Activated naive CD4-positive, alpha-beta T cell treated with anti-CD3 and anti-CD28 coated beads, Interleukin-2, amount 10 ng/mL, durations not matched to agents 7 days and 5 days (primary cell): ENCODE measurements at regions not wholly inside any gene's neighbourhood (a gene's known extent, or its start where the extent isn't known, plus 50 kb on each side); places are given as distances from the start of the nearest gene placed in this dataset.
"Not testable (repeated sequence)": the region's sequence is repeated elsewhere in the genome, so short reads cannot be mapped to it uniquely, and the experiment has no call there.

Source experiments
- CTCF ChIA-PET: fragments of 350-600 bp; sonication (Branson Sonifier 250); formaldehyde crosslinking; loops from one replicate; lab custom pipeline; 2021; ENCODE audit warnings: antibody characterized with exemption; lab: Charles Lee
- DNase-seq: peaks from one replicate; pipeline ENCODE4 v3.0.0-alpha.2; 2020
- H3K27ac Mint-ChIP-seq: one replicate; pipeline ENCODE4 v1.8.0; 2021; ENCODE audit warnings: mild to moderate bottlenecking, moderate library complexity, mixed read lengths
- H3K27me3 Mint-ChIP-seq: one replicate; pipeline ENCODE4 v1.8.0; 2021; ENCODE audit warnings: mild to moderate bottlenecking, mixed read lengths
- H3K36me3 Mint-ChIP-seq: one replicate; pipeline ENCODE4 v1.8.0; 2021; ENCODE audit warnings: mixed read lengths
- H3K4me1 Mint-ChIP-seq: one replicate; pipeline ENCODE4 v1.8.0; 2021; ENCODE audit warnings: mixed read lengths
- H3K4me3 Mint-ChIP-seq: one replicate; pipeline ENCODE4 v1.8.0; 2021; ENCODE audit warnings: mild to moderate bottlenecking, moderate library complexity, mixed read lengths
- H3K9me3 Mint-ChIP-seq: one replicate; pipeline ENCODE4 v1.8.0; 2021; ENCODE audit warnings: mixed read lengths

DNA sequence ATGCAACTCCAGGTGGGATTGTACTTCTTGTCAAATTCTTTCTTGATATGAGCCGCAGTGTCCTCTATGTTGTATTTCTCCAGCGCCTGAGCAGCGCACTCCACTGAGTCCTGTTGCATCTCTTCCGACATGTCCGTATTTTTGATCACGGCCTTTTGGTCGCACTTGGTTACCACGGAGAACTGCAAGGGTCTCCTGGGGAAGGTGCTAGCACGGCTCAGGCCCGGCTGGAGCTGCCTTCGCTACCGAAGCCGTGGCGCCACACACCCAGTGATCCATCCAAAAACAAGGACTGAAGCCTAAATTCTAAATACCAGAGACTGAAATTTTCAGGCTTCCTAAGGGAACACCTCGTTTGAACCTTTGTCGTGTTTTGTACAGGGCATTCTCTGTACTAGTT, 194.4 kb upstream of the SEMA3D start:
- Mint-ChIP-seq H3K4me1 (no peaks in the 10 kb centered on the region), H3K27ac (no peak overlapping the region), H3K36me3 (no peaks in the 10 kb centered on the region), H3K27me3 (no peaks in the 10 kb centered on the region), H3K4me3 (no peak overlapping the region), H3K9me3 (peaks cover 2% of the 10 kb centered on the region)
- CTCF ChIA-PET = no interaction called here
- DNase-seq = no peak

DNA sequence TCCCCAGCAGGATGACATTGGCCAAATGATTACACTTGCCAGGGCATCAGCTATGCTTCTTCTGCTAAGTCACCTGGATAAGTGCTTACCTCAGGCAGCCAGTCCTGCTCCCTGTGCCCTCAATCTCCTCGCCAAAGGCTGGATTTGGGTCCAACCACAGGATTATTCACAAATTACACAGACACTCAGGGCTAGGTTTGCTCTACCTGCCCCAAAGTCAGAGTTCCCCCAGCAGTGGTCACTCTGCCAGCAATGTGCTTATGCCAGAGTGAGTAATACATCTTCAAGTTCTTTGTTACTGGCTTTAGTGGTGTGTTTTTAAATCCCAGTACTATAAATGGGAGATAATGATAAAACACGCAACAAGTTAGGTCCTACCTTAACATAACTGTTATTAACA, 189.7 kb upstream of the SEMA3D start:
- no peaks in the 10 kb centered on the region for H3K27me3 Mint-ChIP-seq
- H3K4me3 Mint-ChIP-seq = no peak overlapping the region
- no peak overlapping the region for H3K27ac Mint-ChIP-seq
- H3K9me3 Mint-ChIP-seq = peaks cover 2% of the 10 kb centered on the region
- no peaks in the 10 kb centered on the region for H3K4me1 Mint-ChIP-seq
- CTCF ChIA-PET = no interaction called here
- no peaks in the 10 kb centered on the region for H3K36me3 Mint-ChIP-seq
- DNase-seq = no peak

DNA sequence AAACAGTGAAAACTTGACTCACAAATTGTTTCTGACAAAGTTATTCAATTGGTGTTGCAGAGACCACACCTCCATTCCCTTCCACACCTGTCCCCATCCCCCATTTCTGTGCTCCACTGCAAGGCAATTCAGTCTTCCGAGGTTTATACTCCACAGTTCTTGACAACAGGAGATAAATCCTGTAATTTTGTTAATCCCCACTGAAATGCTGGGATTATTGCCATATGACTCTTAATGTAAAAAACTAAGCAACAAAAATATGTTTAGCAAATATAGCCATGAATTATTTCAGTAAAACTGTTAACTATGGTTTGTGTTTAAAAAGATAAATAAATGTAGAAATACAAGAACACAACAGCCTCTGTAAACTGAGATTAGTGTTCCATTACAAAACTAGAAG, 170.1 kb upstream of the SEMA3D start:
- no peaks in the 10 kb centered on the region for H3K27me3 Mint-ChIP-seq
- H3K9me3 Mint-ChIP-seq = no peaks in the 10 kb centered on the region
- DNase-seq = no peak
- H3K4me1 Mint-ChIP-seq = no peaks in the 10 kb centered on the region
- H3K4me3 Mint-ChIP-seq = no peak overlapping the region
- CTCF ChIA-PET = no interaction called here
- no peak overlapping the region for H3K27ac Mint-ChIP-seq
- H3K36me3 Mint-ChIP-seq = no peaks in the 10 kb centered on the region

DNA sequence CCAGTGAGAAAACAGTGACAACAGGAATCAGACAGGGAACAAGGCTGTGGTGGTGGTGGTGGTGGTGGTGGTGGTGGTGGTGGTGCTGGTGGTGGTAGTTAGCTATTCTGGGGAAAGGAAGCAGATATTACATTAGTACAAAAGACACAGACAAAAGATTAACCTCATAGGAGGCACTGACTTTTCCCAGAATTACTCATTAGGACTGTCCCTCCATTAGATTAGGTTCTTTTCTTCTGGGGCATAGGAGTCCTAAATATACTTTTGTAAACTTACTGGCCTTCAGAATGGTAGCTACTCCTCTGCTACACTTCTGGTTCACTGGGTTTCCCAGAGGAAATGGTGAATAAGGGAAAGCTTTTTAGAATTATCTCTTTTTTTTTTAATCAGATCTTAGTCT, 156.6 kb upstream of the SEMA3D start:
- Mint-ChIP-seq H3K4me3 (no peak overlapping the region), H3K4me1 (no peaks in the 10 kb centered on the region), H3K27ac (no peak overlapping the region), H3K27me3 (no peaks in the 10 kb centered on the region), H3K9me3 (no peaks in the 10 kb centered on the region), H3K36me3 (no peaks in the 10 kb centered on the region)
- CTCF ChIA-PET = no interaction called here
- no peak for DNase-seq

DNA sequence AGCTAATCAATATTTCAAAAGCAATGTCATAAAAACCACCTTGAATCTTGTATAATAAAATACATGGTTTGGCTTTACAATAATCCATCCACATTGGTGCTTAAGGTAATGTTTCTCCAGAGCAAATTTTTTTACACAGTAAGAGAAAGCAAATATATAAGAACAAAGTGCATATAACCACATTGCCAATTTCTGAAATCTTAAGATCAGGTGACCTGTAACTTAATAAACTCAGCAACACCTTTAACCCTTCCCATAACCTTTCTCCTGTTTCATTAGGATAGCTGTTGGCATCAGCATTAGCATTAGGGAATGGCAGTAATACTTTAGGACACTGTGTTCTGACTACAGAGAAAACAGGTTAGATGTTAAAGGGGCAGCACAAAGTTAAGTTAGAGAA, 155.9 kb upstream of the SEMA3D start:
- Mint-ChIP-seq H3K4me1 (no peaks in the 10 kb centered on the region), H3K27me3 (no peaks in the 10 kb centered on the region), H3K4me3 (no peak overlapping the region), H3K9me3 (no peaks in the 10 kb centered on the region), H3K27ac (no peak overlapping the region), H3K36me3 (no peaks in the 10 kb centered on the region)
- no peak for DNase-seq
- CTCF ChIA-PET = no interaction called here

DNA sequence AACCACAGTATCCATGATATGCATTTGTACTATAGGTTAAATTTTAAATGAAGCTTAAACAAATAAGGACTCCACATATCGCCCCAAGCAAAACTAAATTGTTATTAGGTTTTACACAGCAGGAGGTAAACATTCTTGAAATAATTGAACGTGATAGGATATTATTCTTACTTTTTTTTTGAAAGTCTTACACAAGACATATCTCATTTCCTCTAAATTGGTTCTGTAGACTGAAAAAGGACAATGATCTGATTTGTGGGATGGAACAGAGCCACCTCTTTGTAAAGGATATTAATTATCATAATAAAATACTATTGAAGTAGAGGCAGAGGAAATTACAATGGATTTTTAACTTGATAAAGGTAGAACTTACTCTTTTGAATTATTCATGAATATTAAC, 155.1 kb upstream of the SEMA3D start:
- H3K4me3 Mint-ChIP-seq = no peak overlapping the region
- H3K27me3 Mint-ChIP-seq = no peaks in the 10 kb centered on the region
- no peak for DNase-seq
- no peak overlapping the region for H3K27ac Mint-ChIP-seq
- no peaks in the 10 kb centered on the region for H3K9me3 Mint-ChIP-seq
- no peaks in the 10 kb centered on the region for H3K4me1 Mint-ChIP-seq
- CTCF ChIA-PET = no interaction called here
- H3K36me3 Mint-ChIP-seq = no peaks in the 10 kb centered on the region

DNA sequence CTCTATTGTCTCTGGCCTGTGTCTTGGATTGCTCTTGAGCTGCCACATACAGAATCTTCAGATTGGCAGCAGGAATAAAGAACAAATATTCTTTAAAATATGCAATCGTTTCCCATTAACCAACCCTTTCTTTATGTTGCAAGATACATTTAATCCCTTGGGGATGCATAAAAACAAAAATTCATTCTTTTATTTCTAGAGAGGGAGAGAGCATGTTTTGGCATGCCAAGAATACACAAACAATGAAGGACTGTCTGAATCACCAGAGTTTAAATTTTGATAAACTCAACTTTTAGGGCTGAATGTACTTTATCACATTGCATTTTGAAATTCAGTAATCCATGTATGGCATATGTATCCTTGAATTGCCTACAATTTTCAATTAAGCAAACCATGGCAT, 154.3 kb upstream of the SEMA3D start:
- DNase-seq = no peak
- no peak overlapping the region for H3K27ac Mint-ChIP-seq
- no peaks in the 10 kb centered on the region for H3K27me3 Mint-ChIP-seq
- no peak overlapping the region for H3K4me3 Mint-ChIP-seq
- H3K9me3 Mint-ChIP-seq = no peaks in the 10 kb centered on the region
- CTCF ChIA-PET = no interaction called here
- no peaks in the 10 kb centered on the region for H3K4me1 Mint-ChIP-seq
- no peaks in the 10 kb centered on the region for H3K36me3 Mint-ChIP-seq

DNA sequence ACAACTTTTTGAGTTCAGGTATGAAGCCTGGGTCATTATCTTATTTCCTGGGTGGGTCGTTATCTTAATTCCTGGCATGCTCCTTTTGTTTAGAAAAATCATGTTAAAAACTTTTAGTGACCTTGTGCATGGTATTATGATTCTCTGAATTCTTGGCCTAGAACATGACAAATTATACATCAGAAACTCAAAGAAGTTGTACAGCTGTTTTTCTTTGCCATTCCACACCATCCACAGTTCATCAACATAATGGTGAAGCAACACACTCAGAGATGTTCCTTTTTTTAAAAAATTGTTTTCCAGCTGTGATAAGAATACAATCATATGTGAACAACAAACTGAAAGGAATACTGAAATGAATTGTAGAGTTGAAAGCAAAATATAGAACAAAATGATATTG, 149.2 kb upstream of the SEMA3D start:
- DNase-seq = no peak
- no peaks in the 10 kb centered on the region for H3K36me3 Mint-ChIP-seq

DNA sequence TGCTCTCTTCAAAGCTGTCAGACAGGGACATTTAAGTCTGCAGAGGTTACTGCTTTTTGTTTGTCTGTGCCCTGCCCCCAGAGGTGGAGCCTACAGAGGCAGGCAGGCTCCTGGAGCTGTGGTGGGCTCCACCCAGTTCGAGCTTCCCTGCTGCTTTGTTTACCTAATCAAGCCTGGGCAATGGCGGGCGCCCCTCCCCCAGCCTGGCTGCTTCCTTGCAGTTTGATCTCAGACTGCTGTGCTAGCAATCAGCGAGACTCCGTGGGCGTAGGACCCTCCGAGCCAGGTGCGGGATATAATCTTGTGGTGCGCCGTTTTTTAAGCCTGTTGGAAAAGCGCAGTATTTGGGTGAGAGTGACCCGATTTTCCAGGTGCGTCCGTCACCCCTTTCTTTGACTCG, 148.3 kb upstream of the SEMA3D start:
- H3K9me3 Mint-ChIP-seq, H3K27me3 Mint-ChIP-seq, DNase-seq, H3K27ac Mint-ChIP-seq, H3K4me1 Mint-ChIP-seq, H3K4me3 Mint-ChIP-seq, H3K36me3 Mint-ChIP-seq, CTCF ChIA-PET: not testable (repeated sequence)

More for the DNA sequence above, 149.2 kb upstream of the SEMA3D start:
- CTCF ChIA-PET = no interaction called here
- H3K4me1 Mint-ChIP-seq = no peaks in the 10 kb centered on the region
- H3K27me3 Mint-ChIP-seq = no peaks in the 10 kb centered on the region
- no peak overlapping the region for H3K4me3 Mint-ChIP-seq
- H3K9me3 Mint-ChIP-seq = no peaks in the 10 kb centered on the region
- no peak overlapping the region for H3K27ac Mint-ChIP-seq

DNA sequence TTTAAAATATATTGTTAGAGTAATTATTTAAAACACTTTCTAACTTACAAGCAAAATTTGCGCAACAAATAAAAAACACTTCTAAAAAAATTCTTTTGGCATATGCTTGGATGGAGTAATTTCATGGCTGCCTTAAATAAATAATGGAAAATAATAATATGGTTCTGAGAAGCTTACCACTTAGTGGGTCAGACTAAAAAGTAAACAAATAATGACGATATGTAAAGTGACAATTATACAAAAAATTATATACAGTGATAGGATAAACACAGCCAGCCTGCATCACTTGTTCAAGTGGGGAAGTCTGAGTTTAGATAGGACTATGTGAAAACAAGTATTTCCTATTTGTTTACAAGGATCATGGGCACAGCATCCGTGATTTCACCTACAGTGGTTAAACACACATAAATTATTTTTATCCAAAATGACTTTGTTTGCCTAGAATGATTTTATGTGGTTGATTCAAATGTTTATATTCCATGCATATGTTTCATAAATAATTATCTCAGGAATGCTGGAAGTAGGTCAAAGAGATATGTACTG, 141.7 kb upstream of the SEMA3D start:
- CTCF ChIA-PET = no interaction called here
- Mint-ChIP-seq H3K4me1 (no peaks in the 10 kb centered on the region), H3K4me3 (no peak overlapping the region), H3K27ac (no peak overlapping the region), H3K27me3 (no peaks in the 10 kb centered on the region), H3K36me3 (no peaks in the 10 kb centered on the region), H3K9me3 (peaks cover 2% of the 10 kb centered on the region)
- no peak for DNase-seq

DNA sequence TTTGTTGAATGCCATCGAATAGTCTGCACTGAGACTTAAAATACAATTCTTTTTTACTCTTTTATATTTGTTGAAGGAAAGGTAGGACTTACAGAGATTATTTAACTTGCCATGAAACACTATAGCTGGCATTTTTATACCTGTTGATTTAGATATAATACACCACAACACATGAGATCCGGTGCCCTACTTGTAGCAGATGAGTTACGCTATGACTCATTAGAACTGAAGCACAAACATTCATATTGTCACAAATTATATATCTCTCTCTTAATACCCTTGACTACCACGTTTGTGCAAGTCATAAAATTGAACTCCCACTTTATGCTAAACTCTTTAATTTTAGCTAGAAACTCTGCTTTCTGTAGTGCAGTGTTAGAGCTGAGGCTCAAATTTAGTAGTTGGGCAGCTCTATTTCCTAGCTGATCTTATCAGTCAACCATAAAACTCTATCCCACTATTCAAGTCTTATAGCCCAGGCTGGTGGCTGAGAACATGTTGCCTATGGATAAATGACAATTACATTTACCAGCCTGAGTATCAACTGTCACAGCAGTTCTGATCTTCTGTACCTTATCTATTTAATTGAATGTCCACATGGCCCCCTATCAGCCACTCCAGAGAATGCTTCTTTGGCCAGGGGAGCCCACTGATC, 137.4 kb upstream of the SEMA3D start:
- CTCF ChIA-PET = no interaction called here
- Mint-ChIP-seq H3K9me3 (peaks cover 5% of the 10 kb centered on the region), H3K27ac (no peak overlapping the region), H3K4me1 (no peaks in the 10 kb centered on the region), H3K36me3 (no peaks in the 10 kb centered on the region), H3K4me3 (no peak overlapping the region), H3K27me3 (no peaks in the 10 kb centered on the region)
- no peak for DNase-seq

DNA sequence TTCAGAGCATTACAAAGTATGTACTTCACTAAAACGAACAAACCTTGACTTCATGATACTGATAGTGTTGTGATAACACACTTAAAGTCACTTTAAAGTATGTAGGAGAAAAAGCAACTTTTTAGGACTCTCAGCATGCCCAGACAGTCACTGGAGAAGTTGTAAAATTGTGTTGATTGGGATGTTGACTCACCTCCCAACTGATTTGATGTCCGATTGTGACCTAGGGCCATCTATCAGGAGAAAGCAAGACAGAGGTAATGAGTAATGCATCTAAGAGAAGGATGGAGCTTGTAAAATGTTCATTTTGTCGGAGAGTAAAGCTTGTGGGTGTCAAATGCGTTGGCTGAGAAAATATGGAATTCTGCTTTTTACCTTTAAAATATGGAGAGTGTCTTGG, 135.4 kb upstream of the SEMA3D start:
- DNase-seq = no peak
- Mint-ChIP-seq H3K4me3 (no peak overlapping the region), H3K27me3 (no peaks in the 10 kb centered on the region), H3K27ac (no peak overlapping the region), H3K36me3 (no peaks in the 10 kb centered on the region), H3K9me3 (peaks cover 5% of the 10 kb centered on the region), H3K4me1 (no peaks in the 10 kb centered on the region)
- CTCF ChIA-PET = no interaction called here

DNA sequence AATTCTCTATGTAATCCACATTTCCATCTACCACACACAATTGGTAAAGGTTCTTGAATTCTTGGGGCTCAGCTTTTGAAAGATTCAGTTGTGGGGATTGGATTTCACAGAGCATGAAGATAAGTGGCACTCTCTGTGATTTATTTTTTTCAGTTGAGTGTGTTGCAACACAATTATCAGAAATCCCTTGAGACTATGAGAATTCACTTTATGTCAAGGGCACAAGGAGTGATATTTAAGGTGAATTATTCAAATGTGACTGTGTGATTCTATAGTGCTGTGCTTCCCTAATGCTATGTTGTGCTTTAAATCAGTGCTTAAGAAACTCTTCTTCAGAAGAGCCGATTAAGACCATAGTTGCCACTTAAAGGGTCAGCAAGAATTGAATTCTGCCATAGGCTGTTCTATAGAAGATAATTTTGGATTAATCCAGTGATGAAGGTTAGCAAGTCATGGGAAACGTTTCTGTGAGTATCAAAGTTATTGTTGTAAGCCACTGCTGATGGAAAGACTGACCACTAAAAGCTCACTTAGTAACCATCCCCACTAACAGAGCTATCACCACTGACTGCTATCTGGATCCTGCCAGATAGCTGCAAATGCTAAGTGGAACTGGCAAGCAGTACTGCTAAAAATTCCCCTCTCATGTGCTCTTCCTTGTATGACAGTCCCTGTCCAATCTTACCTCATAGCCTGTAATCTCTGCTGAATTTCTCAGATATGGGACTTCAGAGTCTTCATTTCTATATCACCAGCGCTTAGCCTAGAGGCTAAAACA, 134.0 kb upstream of the SEMA3D start:
- Mint-ChIP-seq H3K9me3 (peaks cover 5% of the 10 kb centered on the region), H3K4me3 (no peak overlapping the region), H3K27ac (no peak overlapping the region), H3K4me1 (no peaks in the 10 kb centered on the region), H3K27me3 (no peaks in the 10 kb centered on the region), H3K36me3 (no peaks in the 10 kb centered on the region)
- CTCF ChIA-PET = no interaction called here
- DNase-seq = no peak

DNA sequence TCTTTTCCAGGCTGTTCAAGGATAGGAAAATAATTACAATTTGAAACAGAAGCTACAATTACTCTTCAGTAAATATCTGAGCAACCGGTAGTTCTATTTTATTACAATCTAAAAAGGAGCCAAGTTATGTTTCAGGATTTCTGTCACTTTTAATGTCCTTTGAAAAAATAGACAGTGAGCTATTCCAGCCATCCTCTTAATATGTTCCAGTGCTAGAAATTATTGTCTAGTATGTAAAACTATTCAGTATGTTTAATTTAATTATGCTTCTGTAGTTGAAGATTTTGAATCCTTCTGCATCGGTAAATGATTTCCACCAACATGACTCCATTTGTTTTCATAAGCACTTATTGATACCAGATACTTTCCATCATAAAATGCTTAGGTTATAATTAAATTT, 129.6 kb upstream of the SEMA3D start:
- H3K27me3 Mint-ChIP-seq = no peaks in the 10 kb centered on the region
- no peaks in the 10 kb centered on the region for H3K36me3 Mint-ChIP-seq
- H3K4me1 Mint-ChIP-seq = no peaks in the 10 kb centered on the region
- DNase-seq = no peak
- CTCF ChIA-PET = no interaction called here
- no peak overlapping the region for H3K4me3 Mint-ChIP-seq
- no peak overlapping the region for H3K27ac Mint-ChIP-seq
- peaks cover 2% of the 10 kb centered on the region for H3K9me3 Mint-ChIP-seq

DNA sequence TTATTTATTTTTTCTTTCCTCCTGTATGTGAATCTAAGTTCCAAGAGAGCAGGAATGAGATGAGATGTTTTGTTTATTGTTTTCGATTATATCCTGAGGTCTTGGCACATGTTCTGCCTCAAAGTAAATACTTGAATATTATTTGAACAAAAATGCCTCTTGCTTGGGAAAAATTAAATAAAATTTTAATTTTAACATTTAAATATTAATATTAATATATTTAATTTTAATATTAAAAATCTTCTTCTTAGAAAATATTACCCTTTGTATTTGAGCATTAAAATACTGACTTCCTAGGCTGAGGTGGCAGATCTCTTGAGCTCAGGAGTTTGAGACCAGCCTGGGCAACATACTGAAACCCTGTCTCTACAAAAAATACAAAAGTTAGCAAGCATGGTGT, 123.4 kb upstream of the SEMA3D start:
- no peak overlapping the region for H3K4me3 Mint-ChIP-seq
- no peaks in the 10 kb centered on the region for H3K36me3 Mint-ChIP-seq
- no peak overlapping the region for H3K27ac Mint-ChIP-seq
- no peaks in the 10 kb centered on the region for H3K27me3 Mint-ChIP-seq
- no peak for DNase-seq
- peaks cover 2% of the 10 kb centered on the region for H3K9me3 Mint-ChIP-seq
- H3K4me1 Mint-ChIP-seq = no peaks in the 10 kb centered on the region
- CTCF ChIA-PET = no interaction called here
